NCI-H1694 (cell line): ENCODE measurements at regions not wholly inside any gene's neighbourhood (a gene's known extent, or its start where the extent isn't known, plus 50 kb on each side); places are given as distances from the start of the nearest gene placed in this dataset.
"Not testable (repeated sequence)": the region's sequence is repeated elsewhere in the genome, so short reads cannot be mapped to it uniquely, and the experiment has no call there.

ENCODE experiments used
- DNase-seq: peaks from one replicate; lab custom pipeline; 2025; lab: John Stamatoyannopoulos, UW

GRCh38 chr10:64320448-64320847 lies 799.2 kb downstream of the REEP3 start:
- no peak for DNase-seq

- no peak for DNase-seq
Measured at GRCh38 chr10:64329510-64329909, 808.3 kb downstream of the REEP3 start.

GRCh38 chr10:64332551-64332950 lies 811.4 kb downstream of the REEP3 start:
- DNase-seq = no peak

- no peak for DNase-seq
Measured at GRCh38 chr10:64334084-64334483, 812.9 kb downstream of the REEP3 start.

GRCh38 chr10:64344211-64344610 lies 823.0 kb downstream of the REEP3 start:
- DNase-seq = no peak

- no peak for DNase-seq
Measured at GRCh38 chr10:64345856-64346255, 824.7 kb downstream of the REEP3 start.

GRCh38 chr10:64346389-64346788 lies 825.2 kb downstream of the REEP3 start:
- no peak for DNase-seq

- no peak for DNase-seq
Measured at GRCh38 chr10:64350665-64351064, 829.5 kb downstream of the REEP3 start.

GRCh38 chr10:64358907-64359306 lies 837.7 kb downstream of the REEP3 start:
- DNase-seq = no peak

- not testable (repeated sequence) for DNase-seq
Measured at GRCh38 chr10:64360240-64360639, 839.0 kb downstream of the REEP3 start.

- no peak for DNase-seq
Measured at GRCh38 chr10:64363687-64364086, 842.5 kb downstream of the REEP3 start.

GRCh38 chr10:64365663-64366062 lies 844.5 kb downstream of the REEP3 start:
- DNase-seq = no peak

- DNase-seq = no peak
Measured at GRCh38 chr10:64368298-64368697, 847.1 kb downstream of the REEP3 start.

- no peak for DNase-seq
Measured at GRCh38 chr10:64369885-64370773, 848.9 kb downstream of the REEP3 start.

GRCh38 chr10:64374346-64374745 lies 853.1 kb downstream of the REEP3 start:
- no peak for DNase-seq

- DNase-seq = no peak
Measured at GRCh38 chr10:64376167-64376566, 855.0 kb downstream of the REEP3 start.

GRCh38 chr10:64379898-64380297 lies 858.7 kb downstream of the REEP3 start:
- DNase-seq = no peak

GRCh38 chr10:64385355-64385754 lies 864.2 kb downstream of the REEP3 start:
- DNase-seq = no peak

GRCh38 chr10:64394744-64395143 lies 873.5 kb downstream of the REEP3 start:
- no peak for DNase-seq

- no peak for DNase-seq
Measured at GRCh38 chr10:64396105-64396708, 875.0 kb downstream of the REEP3 start.

- DNase-seq = no peak
Measured at GRCh38 chr10:64397125-64397524, 875.9 kb downstream of the REEP3 start.

GRCh38 chr10:64408391-64409183 lies 887.4 kb downstream of the REEP3 start:
- no peak for DNase-seq

- DNase-seq = no peak
Measured at GRCh38 chr10:64409349-64409748, 888.1 kb downstream of the REEP3 start.
